ENCODE measurements at regions not wholly inside any gene's neighbourhood (a gene's known extent, or its start where the extent isn't known, plus 50 kb on each side); places are given as distances from the start of the nearest gene placed in this dataset.

DNA sequence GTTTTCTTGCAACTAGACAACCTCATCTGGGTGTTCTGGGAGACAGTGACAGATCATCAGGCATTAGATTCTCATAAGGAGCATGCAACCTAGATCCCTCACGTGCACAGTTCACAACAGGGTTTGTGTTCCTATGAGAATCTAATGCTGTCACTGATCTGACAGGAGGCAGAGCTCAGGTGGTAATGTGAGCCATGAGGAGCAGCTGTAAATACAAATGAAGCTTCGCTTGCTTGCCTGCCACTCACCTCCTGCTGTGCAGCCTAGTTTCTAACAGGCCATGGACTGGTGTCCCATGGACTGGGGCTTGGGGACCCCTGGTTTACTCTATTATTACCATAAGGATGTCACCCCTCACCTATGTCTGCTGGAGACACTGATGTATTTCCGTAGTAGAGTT lies 166.8 kb downstream of the PSAT1 start:
- intact Hi-C loops (cut with DNase I): no loop called here
- Histone ChIP-seq H3K9me3 (no peaks in the 10 kb centered on the region), H3K9ac (ENCODE audit: low read depth in 2 of 2, low read length in 2 of 2) (no peak overlapping the region), H3K27ac (no peak overlapping the region), H3K4me3 (no peak overlapping the region), H3K4me1 (no peaks in the 10 kb centered on the region), H3K27me3 (no peaks in the 10 kb centered on the region), H3K36me3 (no peaks in the 10 kb centered on the region)
- TF ChIP-seq, protein P1, sequence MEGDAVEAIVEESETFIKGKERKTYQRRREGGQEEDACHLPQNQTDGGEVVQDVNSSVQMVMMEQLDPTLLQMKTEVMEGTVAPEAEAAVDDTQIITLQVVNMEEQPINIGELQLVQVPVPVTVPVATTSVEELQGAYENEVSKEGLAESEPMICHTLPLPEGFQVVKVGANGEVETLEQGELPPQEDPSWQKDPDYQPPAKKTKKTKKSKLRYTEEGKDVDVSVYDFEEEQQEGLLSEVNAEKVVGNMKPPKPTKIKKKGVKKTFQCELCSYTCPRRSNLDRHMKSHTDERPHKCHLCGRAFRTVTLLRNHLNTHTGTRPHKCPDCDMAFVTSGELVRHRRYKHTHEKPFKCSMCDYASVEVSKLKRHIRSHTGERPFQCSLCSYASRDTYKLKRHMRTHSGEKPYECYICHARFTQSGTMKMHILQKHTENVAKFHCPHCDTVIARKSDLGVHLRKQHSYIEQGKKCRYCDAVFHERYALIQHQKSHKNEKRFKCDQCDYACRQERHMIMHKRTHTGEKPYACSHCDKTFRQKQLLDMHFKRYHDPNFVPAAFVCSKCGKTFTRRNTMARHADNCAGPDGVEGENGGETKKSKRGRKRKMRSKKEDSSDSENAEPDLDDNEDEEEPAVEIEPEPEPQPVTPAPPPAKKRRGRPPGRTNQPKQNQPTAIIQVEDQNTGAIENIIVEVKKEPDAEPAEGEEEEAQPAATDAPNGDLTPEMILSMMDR (IDR thresholded peaks at IDR 0.05): no peak
- no peak for DNase-seq

DNA sequence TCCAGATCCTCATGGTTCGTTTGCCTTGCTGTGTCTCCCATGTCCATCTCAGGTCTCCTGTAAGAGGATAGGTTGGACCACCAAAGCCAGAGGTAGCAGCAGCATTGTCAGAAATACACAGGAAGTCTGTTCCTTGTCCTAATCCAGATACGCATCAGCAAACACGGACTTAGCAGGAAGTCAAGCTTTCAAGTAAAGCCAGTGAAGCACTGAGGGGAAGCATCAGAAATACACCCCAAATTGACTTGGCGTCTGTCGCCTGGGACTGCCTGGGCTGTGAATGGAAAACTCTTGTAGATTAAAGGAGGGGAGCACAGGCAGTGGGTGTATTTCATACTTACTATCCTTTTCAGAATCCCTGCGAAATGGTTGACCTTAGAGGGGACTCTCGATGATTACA lies 171.3 kb downstream of the PSAT1 start:
- no peaks in the 10 kb centered on the region for H3K36me3 ChIP-seq
- intact Hi-C loops (cut with DNase I): no loop called here
- TF ChIP-seq, protein P1 (IDR thresholded peaks at IDR 0.05): no peak
- no peak overlapping the region for H3K27ac ChIP-seq
- no peak for DNase-seq
- H3K9ac ChIP-seq (ENCODE audit: low read depth in 2 of 2, low read length in 2 of 2): no peak overlapping the region
- H3K9me3 ChIP-seq: no peaks in the 10 kb centered on the region
- H3K27me3 ChIP-seq: no peaks in the 10 kb centered on the region
- H3K4me1 ChIP-seq: no peaks in the 10 kb centered on the region
- H3K4me3 ChIP-seq: no peak overlapping the region

DNA sequence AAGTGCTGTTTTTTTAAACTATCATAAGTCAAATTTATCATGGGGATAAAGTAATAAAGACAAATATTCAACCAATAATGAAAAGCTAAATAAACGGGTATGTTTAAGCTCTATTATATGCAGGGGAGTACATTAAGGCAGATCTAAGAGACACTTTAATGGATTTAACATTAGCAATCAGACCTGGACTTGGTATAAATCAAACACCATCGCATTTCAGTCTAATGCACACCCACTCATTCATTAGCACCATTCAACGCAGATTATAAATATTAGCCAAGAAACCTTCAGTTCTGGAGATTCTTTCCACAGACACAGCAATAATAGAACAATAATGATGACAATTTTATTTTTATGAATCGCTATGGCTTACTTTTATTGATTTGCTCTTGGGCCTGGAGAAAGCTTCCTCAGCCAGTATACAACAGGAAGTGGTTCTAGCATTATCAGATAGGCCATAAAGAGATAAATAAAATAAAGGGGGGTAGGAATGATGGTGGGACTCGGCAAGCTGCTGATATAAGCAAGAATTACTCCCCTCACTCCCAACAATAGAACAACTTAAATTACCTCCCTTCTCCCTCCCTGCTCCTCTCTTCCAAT lies 172.2 kb downstream of the PSAT1 start:
- Histone ChIP-seq H3K27ac (no peak overlapping the region), H3K9ac (ENCODE audit: low read depth in 2 of 2, low read length in 2 of 2) (no peak overlapping the region), H3K27me3 (no peaks in the 10 kb centered on the region), H3K4me1 (no peaks in the 10 kb centered on the region), H3K36me3 (no peaks in the 10 kb centered on the region), H3K9me3 (no peaks in the 10 kb centered on the region), H3K4me3 (no peak overlapping the region)
- TF ChIP-seq, protein P1 (IDR thresholded peaks at IDR 0.05): no peak
- intact Hi-C loops (cut with DNase I): no loop called here
- DNase-seq: no peak

DNA sequence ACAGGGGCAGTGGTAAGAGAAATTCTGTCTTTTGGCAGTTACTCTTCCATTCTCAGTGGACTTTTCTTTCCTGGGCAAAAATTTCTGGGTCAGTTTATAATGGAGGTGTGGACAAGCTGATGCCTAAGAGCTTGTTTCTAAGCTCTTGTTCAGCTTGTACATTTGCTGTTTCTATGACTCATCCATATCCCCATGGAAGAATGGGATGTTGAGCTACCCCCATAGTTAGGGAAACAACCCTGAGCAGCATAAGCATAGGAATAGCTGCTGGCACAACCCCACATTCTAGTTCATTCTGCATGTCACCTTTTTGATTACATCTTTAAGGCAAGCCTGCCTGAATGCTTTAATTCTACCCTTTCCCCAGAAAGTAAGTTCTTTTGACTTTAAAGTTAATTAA lies 173.3 kb downstream of the PSAT1 start:
- intact Hi-C loops (cut with DNase I): no loop called here
- H3K4me1 ChIP-seq: no peaks in the 10 kb centered on the region
- no peak overlapping the region for H3K4me3 ChIP-seq
- no peaks in the 10 kb centered on the region for H3K9me3 ChIP-seq
- H3K27me3 ChIP-seq: no peaks in the 10 kb centered on the region
- TF ChIP-seq, protein P1 (IDR thresholded peaks at IDR 0.05): no peak
- no peak for DNase-seq
- H3K36me3 ChIP-seq: no peaks in the 10 kb centered on the region
- H3K27ac ChIP-seq: no peak overlapping the region
- no peak overlapping the region for H3K9ac ChIP-seq (ENCODE audit: low read depth in 2 of 2, low read length in 2 of 2)

GRCh38 chr9:78470741-78471140 lies 173.8 kb downstream of the PSAT1 start:
- Histone ChIP-seq H3K4me3 (no peak overlapping the region), H3K9ac (ENCODE audit: low read depth in 2 of 2, low read length in 2 of 2) (no peak overlapping the region), H3K36me3 (no peaks in the 10 kb centered on the region), H3K9me3 (no peaks in the 10 kb centered on the region), H3K27me3 (no peaks in the 10 kb centered on the region), H3K27ac (no peak overlapping the region), H3K4me1 (no peaks in the 10 kb centered on the region)
- intact Hi-C loops (cut with DNase I): no loop called here
- no peak for DNase-seq
- TF ChIP-seq, protein P1 (IDR thresholded peaks at IDR 0.05): no peak

Data from colonic mucosa (tissue), 4 donors.